Neural cell (in vitro differentiated cells): ENCODE measurements at regions not wholly inside any gene's neighbourhood (a gene's known extent, or its start where the extent isn't known, plus 50 kb on each side); places are given as distances from the start of the nearest gene placed in this dataset.

Source experiments
- H2AFZ ChIP-seq: fragments of 200-600, 300-800 bp; sonication (generic), shearing (Covaris generic); 2 replicates; pipeline ENCODE4 v1.6.0; 2014; ENCODE audit warnings: low read depth, mild to moderate bottlenecking, antibody characterized with exemption, low read length, moderate library complexity
- H3F3A ChIP-seq: fragments of 200-600 bp; shearing (Covaris generic); 2 replicates; pipeline ENCODE4 v1.6.1; 2016; ENCODE audit warnings: mild to moderate bottlenecking, moderate library complexity, mixed read lengths, antibody characterized with exemption, low read length; ENCODE audit not compliant: insufficient read depth, poor library complexity, severe bottlenecking
- H3K27ac ChIP-seq: fragments of 200-600, 300-800 bp; sonication (generic), shearing (Covaris generic); 2 replicates; pipeline ENCODE4 v1.5.1; 2014; ENCODE audit warnings: mild to moderate bottlenecking, low read length, moderate library complexity
- H3K27me3 ChIP-seq: fragments of 300-800, 200-600 bp; sonication (generic), shearing (Covaris generic); 2 replicates; pipeline ENCODE4 v1.6.0; 2014; ENCODE audit warnings: mild to moderate bottlenecking, low read depth, low read length, moderate library complexity; ENCODE audit not compliant: insufficient read depth
- H3K36me3 ChIP-seq: fragments of 300-800, 200-600 bp; sonication (generic), shearing (Covaris generic); 2 replicates; pipeline ENCODE4 v1.5.1; 2014; ENCODE audit warnings: mild to moderate bottlenecking, antibody characterized with exemption, low read length, moderate library complexity; ENCODE audit not compliant: insufficient read depth
- H3K4me2 ChIP-seq: fragments of 300-800, 200-600 bp; sonication (generic), shearing (Covaris generic); 2 replicates; pipeline ENCODE4 v1.6.0; 2014; ENCODE audit warnings: mild to moderate bottlenecking, low read length
- H3K4me3 ChIP-seq: fragments of 300-800, 200-600 bp; sonication (generic), shearing (Covaris generic); 2 replicates; pipeline ENCODE4 v1.5.1; 2014; ENCODE audit warnings: mild to moderate bottlenecking, low read length, moderate library complexity
- H3K79me2 ChIP-seq: fragments of 200-600 bp; shearing (Covaris generic); replicated peaks from 2 replicates; pipeline ENCODE4 v1.6.0; 2014; ENCODE audit warnings: mild to moderate bottlenecking, low read length, moderate library complexity; ENCODE audit not compliant: insufficient read depth
- H3K9ac ChIP-seq: fragments of 300-800, 200-600 bp; sonication (generic), shearing (Covaris generic); 2 replicates; pipeline ENCODE4 v1.6.1; 2016; ENCODE audit warnings: mild to moderate bottlenecking, low read length, mixed read lengths
- H3K9me2 ChIP-seq: fragments of 200-600 bp; shearing (Covaris generic); 2 replicates; pipeline ENCODE4 v1.6.1; 2016; ENCODE audit warnings: mild to moderate bottlenecking, low read length, mixed read lengths; ENCODE audit not compliant: insufficient read depth
- H3K9me3 ChIP-seq: fragments of 200-600, 300-800 bp; sonication (generic), shearing (Covaris generic); 2 replicates; pipeline ENCODE4 v1.6.1; 2016; ENCODE audit warnings: mild to moderate bottlenecking, mixed run types, low read length, moderate library complexity, mixed read lengths
- H4K20me1 ChIP-seq: fragments of 200-600 bp; shearing (Covaris generic); 2 replicates; pipeline ENCODE4 v1.6.1; 2016; ENCODE audit warnings: mild to moderate bottlenecking, mixed run types; ENCODE audit not compliant: insufficient read depth
- CTCF ChIP-seq: fragments of 450-650 bp; IDR thresholded peaks from 2 replicates; pipeline ENCODE4 v1.5.1; 2014; ENCODE audit warnings: antibody characterized with exemption, mild to moderate bottlenecking, moderate library complexity; ENCODE audit not compliant: poor library complexity, severe bottlenecking
- EP300 ChIP-seq: fragments of 450-650 bp; conservative IDR thresholded peaks from 2 replicates; pipeline ENCODE4 v1.6.1; 2014; ENCODE audit warnings: antibody characterized with exemption, mild to moderate bottlenecking, moderate library complexity; ENCODE audit not compliant: poor library complexity, severe bottlenecking
- EZH2 ChIP-seq: fragments of 200-600, 300-800 bp; shearing (Covaris generic), sonication (generic); IDR thresholded peaks from 2 replicates; pipeline ENCODE4 v1.6.1; 2014; ENCODE audit warnings: antibody characterized with exemption, low read length, borderline replicate concordance, mild to moderate bottlenecking; ENCODE audit not compliant: insufficient read depth, poor library complexity, severe bottlenecking
- MXI1 ChIP-seq: fragments of 450-650 bp; conservative IDR thresholded peaks from 2 replicates; pipeline ENCODE4 v1.6.1; 2014; ENCODE audit warnings: antibody characterized with exemption, mild to moderate bottlenecking; ENCODE audit not compliant: poor library complexity, severe bottlenecking
- POLR2AphosphoS5 ChIP-seq: IDR thresholded peaks from 2 replicates; pipeline ENCODE4 v1.6.1; 2012
- RAD21 ChIP-seq: fragments of 450-650 bp; conservative IDR thresholded peaks from 2 replicates; pipeline ENCODE4 v1.6.1; 2014; ENCODE audit warnings: antibody characterized with exemption, mild to moderate bottlenecking, moderate library complexity
- REST ChIP-seq: IDR thresholded peaks from 2 replicates; pipeline ENCODE4 v1.6.1; 2012; ENCODE audit warnings: borderline replicate concordance
- SMC3 ChIP-seq: fragments of 450-650 bp; conservative IDR thresholded peaks from 2 replicates; pipeline ENCODE4 v1.6.1; 2014; ENCODE audit warnings: antibody characterized with exemption, mild to moderate bottlenecking, moderate library complexity; ENCODE audit not compliant: poor library complexity
- TAF1 ChIP-seq: IDR thresholded peaks from 2 replicates; pipeline ENCODE4 v1.6.1; 2012; ENCODE audit warnings: low read depth

GRCh38 chr9:108259917-108260675 is 595.7 kb downstream of the ACTL7B start:
- Histone ChIP-seq H3K9me3 (no peaks in the 10 kb centered on the region), H3K9me2 (no peaks in the 10 kb centered on the region), H3K27ac (no peak overlapping the region), H3K79me2 (no peaks in the 10 kb centered on the region), H3K36me3 (no peaks in the 10 kb centered on the region), H3K4me3 (no peak overlapping the region), H3K9ac (no peak overlapping the region), H4K20me1 (no peaks in the 10 kb centered on the region), H3K27me3 (no peaks in the 10 kb centered on the region), H2AFZ (no peak overlapping the region), H3K4me2 (no peak overlapping the region), H3F3A (no peaks in the 10 kb centered on the region)
- TF ChIP-seq EZH2 (no peak), CTCF (no peak), SMC3 (no peak), POLR2AphosphoS5 (no peak), TAF1 (no peak), MXI1 (no peak), REST (no peak), EP300 (no peak), RAD21 (no peak)

GRCh38 chr9:108258640-108259039 is 597.1 kb downstream of the ACTL7B start:
- no peaks in the 10 kb centered on the region for H3K36me3 ChIP-seq
- H3K9ac ChIP-seq, result no peak overlapping the region
- no peaks in the 10 kb centered on the region for H3F3A ChIP-seq
- no peaks in the 10 kb centered on the region for H3K27me3 ChIP-seq
- H3K4me3 ChIP-seq, result no peak overlapping the region
- no peak overlapping the region for H3K4me2 ChIP-seq
- no peak for TF ChIP-seq POLR2AphosphoS5
- H2AFZ ChIP-seq, result no peak overlapping the region
- H3K9me3 ChIP-seq, result no peaks in the 10 kb centered on the region
- H4K20me1 ChIP-seq, result no peaks in the 10 kb centered on the region
- no peaks in the 10 kb centered on the region for H3K79me2 ChIP-seq
- no peak overlapping the region for H3K27ac ChIP-seq
- H3K9me2 ChIP-seq, result no peaks in the 10 kb centered on the region
